ENCODE measurements at regions not wholly inside any gene's neighbourhood (a gene's known extent, or its start where the extent isn't known, plus 50 kb on each side); places are given as distances from the start of the nearest gene placed in this dataset.
"Not testable (repeated sequence)": the region's sequence is repeated elsewhere in the genome, so short reads cannot be mapped to it uniquely, and the experiment has no call there.

DNA sequence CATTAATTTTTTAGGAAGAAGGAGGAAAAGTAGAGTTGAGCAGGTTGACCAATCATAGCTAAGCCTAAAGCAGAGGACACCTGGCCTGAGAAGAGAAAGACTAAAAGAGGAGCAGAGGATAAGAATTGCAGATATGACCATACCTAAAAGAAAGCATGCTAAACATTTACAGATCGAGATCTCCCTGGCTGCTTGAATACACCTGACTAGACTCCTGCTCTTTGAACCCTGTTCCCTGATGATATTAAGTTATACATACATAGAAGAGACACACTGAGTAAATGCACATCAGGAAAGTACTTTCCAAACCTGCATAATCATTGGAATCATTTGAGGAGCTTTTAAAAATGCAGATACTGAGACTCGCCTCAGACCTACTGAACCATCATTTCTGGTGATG is 232.3 kb upstream of the ELL2 start:
- no peaks in the 10 kb centered on the region for H3K27me3 ChIP-seq
- no peak overlapping the region for H3K27ac ChIP-seq
- TF ChIP-seq POLR2A (IDR thresholded peaks at IDR 0.05), result no peak
- TF ChIP-seq, protein P1, sequence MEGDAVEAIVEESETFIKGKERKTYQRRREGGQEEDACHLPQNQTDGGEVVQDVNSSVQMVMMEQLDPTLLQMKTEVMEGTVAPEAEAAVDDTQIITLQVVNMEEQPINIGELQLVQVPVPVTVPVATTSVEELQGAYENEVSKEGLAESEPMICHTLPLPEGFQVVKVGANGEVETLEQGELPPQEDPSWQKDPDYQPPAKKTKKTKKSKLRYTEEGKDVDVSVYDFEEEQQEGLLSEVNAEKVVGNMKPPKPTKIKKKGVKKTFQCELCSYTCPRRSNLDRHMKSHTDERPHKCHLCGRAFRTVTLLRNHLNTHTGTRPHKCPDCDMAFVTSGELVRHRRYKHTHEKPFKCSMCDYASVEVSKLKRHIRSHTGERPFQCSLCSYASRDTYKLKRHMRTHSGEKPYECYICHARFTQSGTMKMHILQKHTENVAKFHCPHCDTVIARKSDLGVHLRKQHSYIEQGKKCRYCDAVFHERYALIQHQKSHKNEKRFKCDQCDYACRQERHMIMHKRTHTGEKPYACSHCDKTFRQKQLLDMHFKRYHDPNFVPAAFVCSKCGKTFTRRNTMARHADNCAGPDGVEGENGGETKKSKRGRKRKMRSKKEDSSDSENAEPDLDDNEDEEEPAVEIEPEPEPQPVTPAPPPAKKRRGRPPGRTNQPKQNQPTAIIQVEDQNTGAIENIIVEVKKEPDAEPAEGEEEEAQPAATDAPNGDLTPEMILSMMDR (IDR thresholded peaks at IDR 0.05), result no peak
- no peak overlapping the region for H3K4me3 ChIP-seq
- no peaks in the 10 kb centered on the region for H3K4me1 ChIP-seq
- intact Hi-C loops (cut with DNase I; ENCODE audit: low total_unique reads), result no loop called here
- 93 to 94% methylated on average over 2 of the region's 2 CpGs for WGBS, 2 donors
- no peaks in the 10 kb centered on the region for H3K36me3 ChIP-seq (ENCODE audit: low read depth, missing control alignments)
- H3K9me3 ChIP-seq, result no peaks in the 10 kb centered on the region
- DNase-seq, result no peak

- 86 to 96% methylated on average over 1 of the region's 1 CpG for WGBS, 2 donors
- Histone ChIP-seq H3K4me3 (no peak overlapping the region), H3K27ac (no peak overlapping the region), H3K27me3 (no peaks in the 10 kb centered on the region), H3K4me1 (no peaks in the 10 kb centered on the region), H3K36me3 (ENCODE audit: low read depth, missing control alignments) (no peaks in the 10 kb centered on the region), H3K9me3 (no peaks in the 10 kb centered on the region)
- DNase-seq, result no peak
- intact Hi-C loops (cut with DNase I; ENCODE audit: low total_unique reads), result no loop called here
- TF ChIP-seq, protein P1 (IDR thresholded peaks at IDR 0.05), result no peak
- no peak for TF ChIP-seq POLR2A (IDR thresholded peaks at IDR 0.05)
Observed at GRCh38 chr5:96189987-96190386, 228.3 kb upstream of the ELL2 start.

DNA sequence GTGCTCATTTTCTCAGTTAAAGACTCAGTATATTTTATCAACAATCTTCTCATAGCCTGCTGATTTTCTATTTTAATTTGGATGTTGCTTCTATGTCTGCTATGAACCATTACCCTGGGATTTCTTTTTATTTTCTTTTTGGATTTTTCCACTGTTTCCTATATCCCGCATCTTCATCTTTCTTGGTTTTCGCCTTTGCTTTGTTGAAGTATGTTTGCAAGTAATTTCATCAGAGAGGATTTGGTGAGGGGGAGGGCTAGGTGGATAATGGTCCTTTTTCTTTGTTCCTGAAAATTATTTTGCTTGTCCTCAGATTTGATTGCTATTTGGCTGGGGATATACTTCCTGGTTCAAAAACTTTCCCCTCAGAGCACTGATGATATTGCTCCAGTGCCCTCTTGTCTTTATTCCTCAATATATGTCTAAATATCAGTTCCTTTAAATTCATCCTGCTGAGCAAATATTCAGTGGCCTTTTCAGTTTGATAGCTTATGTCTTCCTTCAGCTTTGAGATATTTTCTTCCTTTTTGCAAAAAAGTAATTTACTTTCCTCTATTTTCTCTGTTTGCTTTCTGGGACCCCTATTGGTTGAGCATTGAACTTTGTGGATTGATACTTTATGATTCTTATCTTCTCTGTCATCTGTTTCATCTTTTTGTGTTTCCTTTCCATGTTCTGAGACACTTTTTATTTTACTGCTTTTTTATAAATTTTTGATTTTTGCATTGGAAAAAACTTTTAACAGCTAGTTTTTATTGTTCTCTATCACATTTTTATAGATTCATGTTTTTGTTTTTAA is 227.6 kb upstream of the ELL2 start:
- H3K27me3 ChIP-seq, result no peaks in the 10 kb centered on the region
- WGBS, 2 donors, result 90 to 94% methylated on average over 2 of the region's 2 CpGs
- H3K4me1 ChIP-seq, result no peaks in the 10 kb centered on the region
- H3K9me3 ChIP-seq, result no peaks in the 10 kb centered on the region
- TF ChIP-seq POLR2A (IDR thresholded peaks at IDR 0.05), result no peak
- TF ChIP-seq, protein P1 (IDR thresholded peaks at IDR 0.05), result peak in 1 of 3 experiments; percentile 11
- no peak for DNase-seq
- H3K27ac ChIP-seq, result no peak overlapping the region
- intact Hi-C loops (cut with DNase I; ENCODE audit: low total_unique reads), result no loop called here
- H3K4me3 ChIP-seq, result no peak overlapping the region
- H3K36me3 ChIP-seq (ENCODE audit: low read depth, missing control alignments), result no peaks in the 10 kb centered on the region

- no peak for DNase-seq
- no peaks in the 10 kb centered on the region for H3K9me3 ChIP-seq
- 84 to 89% methylated on average over 5 of the region's 5 CpGs for WGBS, 2 donors
- no peak overlapping the region for H3K27ac ChIP-seq
- TF ChIP-seq, protein P1 (IDR thresholded peaks at IDR 0.05), result no peak
- TF ChIP-seq POLR2A (IDR thresholded peaks at IDR 0.05), result no peak
- intact Hi-C loops (cut with DNase I; ENCODE audit: low total_unique reads), result no loop called here
- no peaks in the 10 kb centered on the region for H3K4me1 ChIP-seq
- no peak overlapping the region for H3K4me3 ChIP-seq
- no peaks in the 10 kb centered on the region for H3K36me3 ChIP-seq (ENCODE audit: low read depth, missing control alignments)
- no peaks in the 10 kb centered on the region for H3K27me3 ChIP-seq
Observed at GRCh38 chr5:96187309-96188027, 225.8 kb upstream of the ELL2 start.

DNA sequence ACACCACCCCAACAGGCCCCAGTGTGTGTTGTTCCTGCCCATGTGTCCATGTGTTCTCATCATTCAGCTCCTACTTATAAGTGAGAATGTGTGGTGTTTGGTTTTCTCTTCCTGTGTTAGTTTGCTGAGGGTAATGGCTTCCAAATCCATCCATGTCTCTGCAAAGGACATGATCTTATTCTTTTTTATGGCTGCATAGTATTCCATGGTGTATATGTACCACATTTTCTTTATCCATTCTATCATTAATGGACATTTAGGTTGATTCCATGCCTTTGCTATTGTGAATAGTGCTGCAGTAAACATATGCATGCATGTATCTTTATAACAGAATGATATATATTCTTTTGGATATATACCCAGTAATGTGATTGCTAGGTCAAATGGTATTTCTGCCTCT is 222.9 kb upstream of the ELL2 start:
- H3K4me3 ChIP-seq; H3K27ac ChIP-seq; DNase-seq; H3K9me3 ChIP-seq; H3K27me3 ChIP-seq; H3K36me3 ChIP-seq (ENCODE audit: low read depth, missing control alignments); intact Hi-C loops (cut with DNase I; ENCODE audit: low total_unique reads); H3K4me1 ChIP-seq: not testable (repeated sequence)
